NCI-H510A treated with DMSO at 0.1 percent for 48 hours (cell line): ENCODE measurements at regions not wholly inside any gene's neighbourhood (a gene's known extent, or its start where the extent isn't known, plus 50 kb on each side); places are given as distances from the start of the nearest gene placed in this dataset.

Source experiments
- DNase-seq: peaks from one replicate; lab custom pipeline; 2025; lab: John Stamatoyannopoulos, UW

DNA sequence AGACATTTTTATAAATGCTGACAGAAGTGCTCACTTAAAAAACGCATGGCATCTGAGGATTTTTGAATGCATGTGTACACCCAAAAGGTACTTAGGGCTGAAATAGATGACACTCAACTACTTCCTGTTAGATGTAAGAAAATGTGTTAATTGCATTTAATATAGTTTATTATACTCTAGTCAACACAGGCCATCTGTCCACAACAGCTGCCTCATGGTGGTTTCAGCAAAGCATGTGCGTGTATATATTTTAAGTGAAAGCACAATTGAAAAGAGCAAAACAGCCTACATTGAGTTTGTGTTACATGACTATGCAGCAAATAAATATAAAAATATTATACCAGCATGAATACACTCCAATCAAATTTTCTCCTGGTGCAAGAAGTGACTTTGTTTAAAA, 1233.0 kb upstream of the EYS start:
- DNase-seq, result peak; percentile 3

DNA sequence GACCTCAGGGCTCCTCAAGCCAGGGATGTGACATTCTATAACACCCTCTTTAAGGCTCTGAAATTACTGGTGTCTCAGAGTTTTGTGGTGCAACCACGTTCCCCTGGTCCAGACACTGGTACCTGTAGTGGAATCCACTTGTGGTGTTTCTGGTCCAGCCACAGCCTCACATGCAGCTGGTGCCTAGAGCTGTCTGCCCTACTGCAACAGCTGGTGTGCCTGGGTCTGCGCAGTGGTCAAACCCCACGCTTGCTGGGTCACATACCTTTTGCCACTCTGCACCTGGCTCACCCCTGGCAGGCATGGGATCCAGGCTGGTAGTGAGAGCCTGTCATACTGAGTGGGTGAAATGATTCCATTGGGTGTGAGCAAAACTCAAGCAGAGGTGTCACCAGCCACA, 1230.2 kb upstream of the EYS start:
- no peak for DNase-seq

DNA sequence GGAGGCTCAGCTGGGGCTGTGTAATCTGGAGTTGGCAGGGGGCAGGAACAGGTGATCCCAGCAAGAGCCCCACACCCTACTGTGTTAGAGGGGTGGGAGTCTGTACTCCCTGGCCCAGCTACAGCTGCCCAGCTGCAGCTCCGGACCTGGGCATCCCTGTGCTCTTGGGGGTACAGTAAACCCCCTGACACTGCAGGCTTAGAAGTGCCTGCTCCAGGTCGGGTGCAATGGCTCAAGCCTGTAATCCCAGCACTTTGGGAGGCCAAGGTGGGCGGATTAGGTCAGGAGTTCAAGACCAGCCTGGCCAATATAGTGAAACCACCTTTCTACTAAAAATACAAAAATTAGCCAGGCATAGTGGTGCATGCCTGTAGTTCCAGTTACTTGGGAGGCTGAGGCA, 1228.6 kb upstream of the EYS start:
- DNase-seq, result no peak

DNA sequence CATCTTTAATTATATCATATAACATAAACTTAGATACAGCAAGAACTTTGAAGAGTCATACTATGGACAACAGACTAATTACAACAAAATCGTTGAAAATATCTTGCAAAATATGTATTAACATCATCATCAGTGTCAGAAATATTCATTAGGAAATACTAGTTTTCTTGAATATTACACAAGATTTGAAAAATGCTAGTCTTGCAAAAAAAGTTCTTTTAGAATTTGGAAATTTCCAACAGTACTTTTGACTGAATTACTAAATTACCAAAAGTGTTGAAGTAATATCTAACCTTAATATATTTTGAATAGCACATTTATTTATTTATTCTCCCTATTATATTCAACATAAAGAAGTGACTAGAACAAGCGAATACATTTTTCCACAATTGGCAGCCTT, 1224.8 kb upstream of the EYS start:
- DNase-seq, result no peak

DNA sequence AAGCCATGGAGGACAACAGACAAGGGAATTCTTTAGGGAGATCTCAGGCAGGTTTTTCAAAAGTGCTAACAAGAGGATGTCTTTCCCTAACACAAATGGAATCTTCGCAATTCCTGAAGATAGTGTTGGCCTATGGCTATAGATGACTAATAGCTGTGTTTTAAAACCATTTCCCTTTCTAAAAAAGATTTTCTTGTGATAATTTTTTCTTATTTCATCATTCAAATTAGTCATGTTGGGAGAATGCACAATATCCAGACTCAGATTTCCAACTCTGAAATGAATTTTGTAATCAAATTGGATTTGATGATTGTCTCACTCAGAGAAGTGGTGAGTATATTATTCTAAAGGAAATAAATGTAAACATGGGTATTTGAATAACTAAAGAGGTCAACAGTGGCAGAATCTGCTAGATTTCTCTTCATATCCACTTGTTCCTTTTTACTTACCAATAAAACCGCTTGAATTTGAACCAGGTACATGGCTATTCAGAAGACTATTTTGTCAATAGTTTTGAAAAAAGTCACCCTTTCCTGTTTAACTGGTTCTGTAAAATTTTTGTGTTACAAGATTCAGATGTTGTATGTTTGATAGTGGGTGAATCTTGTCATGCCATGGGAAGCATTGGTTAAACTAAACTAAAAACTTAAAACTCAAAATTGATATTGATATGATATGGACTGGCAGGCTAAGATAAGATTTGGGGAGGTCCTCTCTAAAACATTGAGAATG, 1223.7 kb upstream of the EYS start:
- DNase-seq, result no peak

DNA sequence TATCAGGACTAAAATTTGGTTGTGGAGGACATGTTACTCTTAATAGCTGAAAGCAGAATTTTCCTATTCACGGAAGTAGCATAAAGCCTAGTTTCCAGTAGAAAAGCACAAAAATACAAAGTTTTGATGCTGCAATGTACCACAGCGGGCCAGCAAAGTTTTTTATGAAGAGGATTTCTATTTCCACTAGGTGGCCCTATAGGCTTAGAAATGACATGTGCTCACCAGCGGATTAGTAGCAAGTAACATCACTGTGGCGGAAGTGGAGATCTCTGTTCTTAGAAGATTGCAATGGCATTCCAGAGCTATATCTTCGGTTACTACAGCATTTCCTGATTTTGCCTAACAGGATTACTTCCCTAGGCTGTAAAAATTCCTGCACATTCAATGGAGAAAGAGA, 1219.0 kb upstream of the EYS start:
- no peak for DNase-seq

DNA sequence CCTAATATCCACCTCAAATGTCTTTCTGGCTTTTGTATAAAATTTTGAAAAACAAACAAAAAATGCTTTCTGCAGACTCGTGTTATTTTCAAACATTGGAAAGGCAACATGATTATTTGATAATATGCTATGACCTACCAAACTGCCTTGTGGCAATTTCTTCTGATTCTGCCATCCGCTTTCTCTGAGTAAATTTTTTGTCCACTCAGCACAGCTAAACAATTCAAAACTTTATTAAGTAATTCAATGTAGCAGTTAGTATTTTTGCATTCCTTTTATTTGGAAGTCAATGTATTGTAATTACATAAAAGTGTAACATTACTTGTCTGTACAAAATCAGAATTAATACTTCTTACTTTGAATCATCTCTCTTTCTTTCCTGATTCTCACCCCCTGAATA, 1206.6 kb upstream of the EYS start:
- DNase-seq, result no peak

DNA sequence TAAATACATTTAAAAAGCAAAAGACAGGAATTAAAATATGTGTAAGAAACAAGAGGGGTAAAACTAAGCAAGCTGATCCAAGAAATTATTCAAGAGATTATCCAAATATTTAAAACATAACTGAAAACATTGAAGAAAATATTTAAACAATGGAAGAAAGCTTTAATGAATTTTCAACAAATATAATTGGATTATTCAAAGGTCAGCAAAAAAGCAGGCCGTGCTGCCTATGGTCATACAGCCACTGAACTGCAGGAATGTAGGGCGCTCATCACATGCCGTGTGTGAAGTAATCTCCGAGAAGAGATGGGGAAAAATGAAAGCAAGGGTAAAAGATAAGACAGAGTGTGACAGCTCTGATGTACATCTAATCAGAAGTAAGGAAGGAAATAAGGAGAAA, 1195.4 kb upstream of the EYS start:
- DNase-seq, result no peak

DNA sequence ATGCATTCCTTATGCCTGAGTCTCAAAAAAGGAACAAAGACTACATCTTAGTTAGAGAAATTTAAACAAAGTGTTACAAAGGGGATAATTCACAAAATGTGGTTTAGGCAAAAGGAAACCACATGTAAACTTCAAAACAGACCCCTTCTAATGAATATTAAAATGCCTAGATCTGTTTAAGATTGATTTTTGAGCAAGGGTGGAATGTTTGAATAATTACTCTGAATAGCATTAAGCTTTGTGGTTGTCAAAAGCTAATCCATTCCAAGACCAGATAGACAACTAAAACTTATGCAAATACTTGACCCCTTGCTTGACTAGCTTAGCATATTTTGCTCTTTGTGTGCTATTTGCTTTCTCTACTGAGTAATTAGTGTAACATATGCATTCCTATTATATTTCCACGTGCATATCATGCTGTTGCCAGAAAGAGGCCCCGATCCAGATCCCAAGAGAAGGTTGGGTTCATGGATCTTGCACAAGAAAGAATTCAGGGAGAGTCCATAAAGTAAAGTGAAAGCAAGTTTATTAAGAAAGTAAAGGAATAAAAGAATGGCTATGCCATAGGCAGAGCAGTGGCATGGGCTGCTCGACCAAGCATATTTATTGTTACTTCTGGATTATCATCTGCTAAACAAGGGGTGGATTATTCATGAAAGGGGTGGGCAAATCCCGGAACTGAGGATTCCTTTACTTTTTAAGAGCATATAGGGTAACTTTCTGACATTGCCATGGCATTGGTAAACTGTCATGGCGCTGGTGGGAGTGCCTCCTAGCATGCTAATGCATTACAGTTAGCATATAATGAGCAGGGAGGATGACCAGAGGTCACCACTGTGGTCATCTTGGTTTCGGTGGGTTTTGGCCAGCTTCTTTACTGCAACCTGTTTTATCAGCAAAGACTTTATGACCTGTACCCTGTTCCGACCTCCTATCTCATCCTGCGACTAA, 1193.4 kb upstream of the EYS start:
- DNase-seq, result no peak

DNA sequence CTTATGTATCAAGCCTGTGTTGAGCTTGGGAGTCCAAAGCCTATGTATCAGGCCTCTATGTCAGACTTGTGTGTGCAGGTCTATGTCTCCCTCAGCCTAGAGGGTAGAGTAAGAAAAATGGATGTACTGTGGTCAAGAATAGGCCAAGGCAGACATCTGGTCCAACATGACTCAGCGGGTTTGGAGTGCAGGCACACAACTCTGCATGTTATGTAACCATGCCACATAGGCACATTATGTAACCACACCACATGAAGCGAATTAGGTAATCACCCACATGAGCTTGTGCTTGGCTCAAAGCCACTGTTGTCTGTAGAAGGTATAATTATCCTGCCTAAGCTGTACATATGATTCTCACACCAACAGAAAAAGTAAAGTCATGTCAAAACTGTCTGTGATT, 1190.5 kb upstream of the EYS start:
- no peak for DNase-seq

DNA sequence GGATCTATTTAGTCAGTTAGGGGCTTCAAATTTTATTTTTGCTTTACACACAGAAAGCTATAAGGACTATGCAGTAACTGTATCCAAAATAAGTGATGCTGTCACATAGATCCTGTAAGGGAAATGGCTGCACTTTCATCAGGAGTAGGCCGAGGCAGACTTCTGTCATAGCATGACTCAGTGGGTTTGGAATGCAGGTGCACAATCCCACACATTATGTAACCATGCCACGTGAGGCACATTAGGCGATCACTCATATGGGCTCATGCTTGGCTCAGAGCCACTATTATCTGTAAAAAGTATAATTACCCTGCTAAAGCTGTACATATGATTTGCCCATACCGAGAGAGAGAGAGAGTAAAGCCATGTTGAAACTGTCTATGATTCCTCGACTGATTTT, 1189.4 kb upstream of the EYS start:
- DNase-seq, result no peak

DNA sequence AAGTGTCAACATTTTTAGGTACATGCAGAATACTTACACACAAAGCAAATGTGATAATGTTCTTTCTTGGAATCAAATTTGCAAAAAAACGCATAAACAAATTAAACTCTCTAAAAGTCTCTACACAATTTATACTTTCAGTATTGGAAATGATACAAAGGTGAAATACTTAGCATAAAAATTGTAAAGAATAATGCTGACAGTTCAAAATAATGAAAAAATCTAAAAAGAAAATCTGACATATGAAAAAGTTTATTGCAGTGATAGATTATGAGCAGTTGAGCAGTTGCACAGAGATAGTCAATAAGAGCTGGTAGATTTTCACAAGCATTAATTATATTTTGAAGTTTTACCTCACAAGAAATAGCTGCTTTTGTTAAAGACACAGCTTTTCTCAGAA, 1176.4 kb upstream of the EYS start:
- DNase-seq, result no peak

DNA sequence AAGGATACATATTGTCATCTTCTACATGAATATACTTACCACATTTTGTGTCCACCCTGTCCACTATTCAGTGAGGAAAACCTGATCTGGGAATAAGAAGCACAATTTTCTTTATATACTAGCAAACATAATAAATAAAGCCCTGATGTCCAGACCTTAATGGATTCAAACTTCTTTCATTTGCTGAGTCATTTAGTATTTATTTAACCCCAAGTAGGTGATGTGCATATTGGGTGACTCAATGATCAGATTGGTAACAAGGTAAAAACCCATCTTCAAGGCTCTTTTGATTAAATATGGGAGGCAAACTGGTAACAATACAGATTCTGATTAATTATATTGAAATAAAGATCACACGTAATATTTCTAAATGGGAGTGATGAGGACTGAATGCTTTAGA, 1159.8 kb upstream of the EYS start:
- no peak for DNase-seq

DNA sequence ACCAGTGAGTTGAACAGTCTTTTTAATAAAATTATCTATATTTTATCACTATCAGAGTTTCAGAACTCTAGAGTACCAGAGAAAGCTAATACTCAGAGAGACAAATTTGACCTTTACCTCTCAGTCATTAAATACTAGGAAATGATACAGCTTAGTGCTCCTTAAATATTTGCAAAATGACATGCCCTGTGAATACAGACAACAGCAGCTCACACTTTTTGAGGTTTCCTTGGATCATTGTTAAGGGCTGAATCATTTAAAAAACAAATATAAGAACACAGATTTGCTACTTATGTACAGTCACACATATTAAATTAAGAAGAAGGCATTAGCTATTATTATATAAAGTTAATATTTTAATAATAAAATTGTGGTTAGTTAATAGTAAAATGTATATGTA, 1158.7 kb upstream of the EYS start:
- DNase-seq, result no peak

DNA sequence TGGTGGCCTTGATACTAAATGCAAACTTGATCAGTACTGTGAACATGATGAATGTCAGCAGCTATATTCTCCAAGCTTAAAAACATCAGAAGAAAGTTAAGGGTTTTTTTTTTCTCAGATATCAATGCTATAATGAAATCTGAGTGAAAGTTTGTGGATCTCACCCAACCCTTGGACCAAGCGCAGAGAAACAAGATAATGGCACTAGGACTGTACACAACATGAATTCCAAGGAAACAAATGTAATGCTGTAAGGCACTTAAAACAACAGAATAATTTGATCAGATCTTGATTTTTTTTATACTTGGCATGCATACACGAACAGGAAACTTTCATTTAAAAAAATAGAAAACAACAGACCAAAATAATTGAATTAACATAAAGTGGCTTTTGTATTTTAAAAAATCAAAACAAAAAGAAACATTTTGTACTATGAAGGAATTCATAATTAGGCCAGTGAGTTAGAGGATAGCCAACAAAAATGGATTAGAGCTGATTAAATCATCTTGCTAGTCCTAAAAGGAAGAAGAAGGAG, 1154.0 kb upstream of the EYS start:
- DNase-seq, result no peak

DNA sequence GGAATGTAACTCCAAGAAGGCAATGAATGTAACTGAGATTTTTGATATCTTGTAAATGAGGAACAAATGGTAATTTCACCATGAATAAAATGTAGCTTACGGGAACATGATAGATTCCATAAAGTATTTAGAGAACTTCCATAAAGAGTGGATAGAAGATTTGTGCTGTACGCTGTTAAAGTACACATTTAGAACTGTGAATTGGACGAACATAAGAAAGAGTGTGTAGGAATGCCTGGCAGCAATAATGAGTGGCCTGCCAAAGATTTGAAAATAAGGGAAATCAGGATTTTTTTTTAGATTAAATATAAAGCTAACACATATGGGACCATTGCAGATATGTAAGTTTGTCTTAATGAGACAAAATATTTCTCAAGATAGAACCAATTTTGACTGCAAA, 1153.3 kb upstream of the EYS start:
- no peak for DNase-seq

DNA sequence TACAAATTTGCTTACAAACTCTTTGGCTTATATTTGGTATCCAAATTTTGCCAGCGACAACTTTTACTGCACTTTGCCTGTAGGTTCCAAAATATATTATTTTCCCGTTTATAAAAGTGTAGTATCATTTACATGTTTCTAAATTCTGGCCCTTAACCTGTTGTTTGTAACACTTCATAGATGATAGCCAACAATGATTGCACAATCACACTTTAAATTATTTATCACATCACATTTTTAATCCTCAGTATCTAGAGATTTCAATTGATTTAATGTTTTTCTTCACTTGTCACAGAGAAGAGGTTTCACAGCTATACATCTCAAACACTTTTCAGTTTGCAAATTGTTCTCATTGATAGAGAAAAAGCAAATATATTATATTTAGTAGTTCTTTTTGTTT, 1151.2 kb upstream of the EYS start:
- no peak for DNase-seq

DNA sequence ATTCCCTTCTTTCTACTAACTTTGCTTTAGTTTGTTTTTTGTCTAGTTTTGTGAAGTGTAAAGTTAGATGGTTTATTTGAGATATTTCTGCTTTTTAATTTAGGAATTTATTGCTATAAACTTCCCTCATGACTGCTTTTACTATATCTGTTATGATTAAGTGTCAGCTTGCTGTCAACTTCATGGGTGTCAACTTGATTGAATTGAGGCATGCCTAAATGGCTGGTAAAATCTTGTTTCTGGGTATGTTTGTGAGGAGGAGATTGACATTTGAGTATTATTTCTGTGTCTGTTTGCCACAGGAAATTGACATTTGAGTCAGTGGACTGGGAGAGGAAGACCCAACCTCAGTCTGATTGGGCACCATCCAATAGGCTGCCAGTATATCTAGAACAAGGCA, 1147.0 kb upstream of the EYS start:
- no peak for DNase-seq

DNA sequence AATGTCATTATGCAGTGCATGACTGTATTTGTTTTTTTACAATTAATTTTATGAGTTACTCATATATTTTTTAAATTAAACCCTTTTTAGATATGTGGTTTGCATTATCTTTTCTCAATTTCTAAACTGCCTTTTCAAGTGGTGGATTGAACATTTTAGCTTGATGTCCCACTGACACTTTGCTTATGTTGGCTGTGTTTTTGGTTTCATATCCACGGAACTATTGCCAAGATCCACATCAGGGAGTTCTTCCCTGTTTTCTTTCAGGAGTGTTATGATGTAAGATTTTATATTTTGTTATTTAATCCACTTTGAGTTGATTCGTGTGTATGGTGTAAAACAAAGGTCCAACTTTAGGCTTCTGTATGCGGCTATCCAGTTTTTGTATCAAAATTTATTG, 1144.9 kb upstream of the EYS start:
- DNase-seq, result no peak

DNA sequence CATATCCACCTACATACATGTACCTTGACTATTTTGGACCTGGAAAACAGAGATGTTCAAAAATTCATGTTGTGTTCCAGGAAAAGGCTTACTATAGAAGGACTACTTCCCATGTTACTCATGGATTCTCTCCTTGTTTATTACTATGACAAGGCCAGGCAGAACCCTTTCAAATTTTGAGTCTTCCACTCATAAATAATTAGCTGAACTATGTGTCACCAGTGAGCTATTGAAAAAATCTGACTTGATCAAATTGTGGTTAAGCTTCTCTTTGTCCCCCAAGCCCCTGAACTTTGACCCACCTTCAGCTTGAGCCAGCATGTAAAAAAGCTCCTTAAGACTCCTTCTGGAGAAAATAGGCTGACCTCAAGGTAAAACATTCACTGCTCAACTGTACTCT, 1142.8 kb upstream of the EYS start:
- no peak for DNase-seq

DNA sequence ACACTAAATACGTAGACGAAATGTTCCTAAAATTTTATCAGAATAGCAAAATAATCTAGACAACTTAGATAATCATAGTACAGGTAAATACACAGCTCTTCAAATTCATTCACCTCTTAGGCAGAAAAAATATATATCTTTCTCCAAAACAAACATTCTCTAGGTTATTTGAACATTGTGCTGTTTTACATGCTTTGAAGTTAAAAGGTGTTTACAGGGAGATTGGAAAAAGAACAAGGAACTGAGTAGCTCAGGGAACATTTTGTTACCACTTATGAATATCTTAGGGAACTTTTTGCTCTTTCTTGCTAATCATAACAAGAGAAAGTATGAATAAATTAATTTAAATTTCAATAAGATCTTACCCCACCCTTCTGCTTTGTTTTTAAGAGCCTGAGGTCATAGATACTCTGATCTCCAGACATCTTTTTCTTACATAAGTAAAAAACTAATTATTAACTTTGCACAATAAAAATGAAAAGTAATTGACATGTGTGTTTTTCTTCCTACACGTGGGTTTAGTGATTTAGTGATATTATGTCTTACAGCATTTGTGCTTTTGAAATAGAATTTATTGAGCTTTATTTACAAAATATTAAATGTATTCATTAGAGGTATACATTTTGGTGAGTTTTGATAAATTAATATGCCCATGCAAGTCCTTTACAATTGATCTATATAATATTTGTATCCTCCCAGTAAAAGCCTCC, 1141.4 kb upstream of the EYS start:
- no peak for DNase-seq

DNA sequence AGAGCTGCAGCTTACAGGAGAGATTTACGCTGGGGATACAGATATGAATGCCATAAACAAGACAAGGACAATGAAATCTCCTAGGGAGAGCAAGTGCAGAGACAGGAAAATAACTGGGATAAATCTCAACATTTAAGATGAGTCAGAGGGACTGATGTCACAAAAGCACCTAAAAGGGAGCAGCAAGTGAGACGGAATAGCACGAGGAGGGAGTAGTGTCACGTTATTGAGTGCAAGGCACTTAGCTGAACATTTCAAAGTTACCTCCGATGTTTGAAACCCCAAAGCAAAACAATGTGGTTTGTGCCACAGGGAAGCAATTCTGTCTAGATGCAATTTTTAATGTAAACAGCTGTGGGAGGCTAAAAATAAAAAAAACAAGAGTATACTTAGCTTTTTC, 1131.7 kb upstream of the EYS start:
- DNase-seq, result no peak

DNA sequence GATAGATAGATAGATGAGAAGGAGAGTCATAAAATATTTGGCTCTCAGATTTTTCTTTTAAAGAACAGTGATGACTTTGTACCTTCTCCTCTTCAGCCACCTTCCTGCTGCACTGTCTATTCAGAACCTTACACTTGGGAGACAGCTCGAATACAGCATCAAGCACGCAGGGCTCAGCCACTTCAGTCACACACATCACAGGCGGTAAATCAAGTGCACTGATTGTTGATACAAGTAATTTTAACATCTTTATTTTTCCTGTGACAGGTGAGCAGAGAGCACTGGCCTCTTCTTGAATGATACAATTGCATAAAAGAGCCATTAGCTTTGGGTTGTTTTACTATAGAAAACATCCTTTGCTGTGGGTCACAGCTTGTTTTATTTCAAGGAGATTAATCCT, 1118.5 kb upstream of the EYS start:
- peak; percentile 19 for DNase-seq
